Gastroesophageal sphincter (tissue), 4 donors: ENCODE measurements at regions not wholly inside any gene's neighbourhood (a gene's known extent, or its start where the extent isn't known, plus 50 kb on each side); places are given as distances from the start of the nearest gene placed in this dataset.
"Not testable (repeated sequence)": the region's sequence is repeated elsewhere in the genome, so short reads cannot be mapped to it uniquely, and the experiment has no call there.

Experiments used
- ATAC-seq: fragments of 150-250 bp; one replicate; pipeline ENCODE4 v1.9.1; 2016; ENCODE audit warnings: mild to moderate bottlenecking, moderate library complexity
- H3K27ac ChIP-seq, 4 donors: fragments of 200-600 bp; sonication (generic) in 3 of 4; 1 replicate in 3 of 4; 2 replicates in 1 of 4; pipeline ENCODE4 v1.5.1; 2016 to 2019
- H3K27me3 ChIP-seq: fragments of 200-600 bp; sonication (generic); one replicate; pipeline ENCODE4 v1.5.1; 2019
- H3K36me3 ChIP-seq, 2 donors: fragments of 200-600 bp; sonication (generic); one replicate each; pipeline ENCODE4 v1.5.1; 2019; ENCODE audit warnings: control low read depth in 1 of 2
- H3K4me1 ChIP-seq, 3 donors: fragments of 200-600 bp; sonication (generic); 1 replicate in 2 of 3; 2 replicates in 1 of 3; pipeline ENCODE4 v1.5.1; 2016 to 2019; ENCODE audit warnings: control low read depth in 2 of 3
- H3K4me3 ChIP-seq, 2 donors: fragments of 200-600 bp; sonication (generic); one replicate each; pipeline ENCODE4 v1.5.1; 2019; ENCODE audit warnings: mild to moderate bottlenecking in 1 of 2, moderate library complexity in 1 of 2
- H3K9me3 ChIP-seq, 3 donors: fragments of 200-600 bp; sonication (generic); one replicate each; pipeline ENCODE4 v1.5.1; 2017 to 2019; ENCODE audit warnings: control low read depth in 2 of 3
- EP300 ChIP-seq: sonication (generic); formaldehyde crosslinking; IDR thresholded peaks from one replicate; pipeline ENCODE4 v1.6.1; 2017; ENCODE audit warnings: antibody characterized with exemption, mild to moderate bottlenecking
- POLR2A ChIP-seq, 2 donors: fragments of 450-650 bp; IDR thresholded peaks; one replicate each; pipeline ENCODE4 v1.6.1; 2017; ENCODE audit warnings: antibody characterized with exemption in 2 of 2, mild to moderate bottlenecking in 2 of 2, moderate library complexity in 1 of 2
- POLR2AphosphoS5 ChIP-seq: sonication (generic); formaldehyde crosslinking; IDR thresholded peaks from one replicate; pipeline ENCODE4 v1.6.1; 2017; ENCODE audit warnings: antibody characterized with exemption
- whole genome bisulfite sequencing, 2 donors: methylation state at CpG; one replicate each; pipeline ENCODE4 v1.1.5; 2018; ENCODE audit warnings: low coverage in 1 of 2; 5-methylcytosine and 5-hydroxymethylcytosine counted together
- TF ChIP-seq, protein P1 (sequence below), 4 experiments: fragments of 200-600 bp in 2 of 4; fragments of 450-650 bp in 2 of 4; sonication (generic) in 1 of 4; IDR thresholded peaks; one replicate each; pipeline ENCODE4 v1.5.1; 2017 to 2019; ENCODE audit warnings: antibody characterized with exemption in 4 of 4, mild to moderate bottlenecking in 2 of 4, moderate library complexity in 2 of 4

DNA sequence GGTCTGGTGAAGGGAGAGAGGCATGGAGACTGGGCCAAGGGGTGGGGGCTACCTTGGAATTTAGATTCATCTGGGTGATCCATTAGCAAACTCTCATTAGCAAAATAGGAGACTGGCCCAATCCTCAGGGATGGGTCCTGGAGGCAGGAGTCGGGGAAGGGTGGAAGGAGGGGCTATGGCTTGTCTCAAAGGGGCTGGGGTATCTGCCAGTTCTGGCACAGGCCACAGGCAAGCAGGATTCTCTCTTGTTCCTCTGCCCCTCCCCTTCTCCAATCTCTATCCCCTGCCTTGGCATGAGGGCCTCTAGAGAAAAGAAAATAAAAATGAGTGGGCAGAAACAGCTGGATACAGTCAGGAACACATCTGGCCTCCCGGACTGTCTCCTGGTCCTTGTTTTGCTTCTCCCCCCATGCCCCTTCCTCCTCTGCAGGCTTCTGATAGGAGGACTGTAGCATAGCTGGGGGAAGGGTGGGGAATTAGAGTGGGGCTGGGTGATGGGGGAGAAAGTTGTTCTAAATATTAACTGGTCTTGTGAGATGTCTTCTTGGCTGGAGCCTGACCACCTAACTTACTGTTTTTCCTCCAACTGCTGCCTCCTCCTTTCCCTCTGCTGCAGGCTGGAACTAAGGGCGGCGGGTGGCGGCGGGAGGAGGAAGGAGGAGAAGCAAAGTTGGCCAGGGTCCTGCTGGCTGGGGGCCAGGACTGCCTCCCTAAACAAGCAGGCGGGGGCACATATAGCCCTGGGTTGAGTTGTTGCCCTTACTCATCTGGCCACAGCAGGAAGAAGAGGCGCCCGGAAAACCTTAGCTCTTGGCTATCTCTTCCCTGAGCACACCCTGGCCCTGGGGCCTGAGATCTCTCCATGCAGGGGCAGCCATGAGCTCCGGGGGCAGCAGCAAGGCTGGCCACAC, 53.3 kb upstream of the LAS1L start:
- Histone ChIP-seq H3K27me3 (no peaks in the 10 kb centered on the region), H3K9me3 (no peaks in the 10 kb centered on the region), H3K4me3 (peak overlapping the region; percentile 17 to 28), H3K27ac (peak overlapping the region in 3 of 4 donors; percentile 43 to 68 (median 49)), H3K36me3 (no peaks in the 10 kb centered on the region), H3K4me1 (peaks cover 0 to 11% (median 0%) of the 10 kb centered on the region in 3 donors)
- no peak for TF ChIP-seq EP300
- TF ChIP-seq POLR2AphosphoS5 = no peak
- TF ChIP-seq, protein P1, sequence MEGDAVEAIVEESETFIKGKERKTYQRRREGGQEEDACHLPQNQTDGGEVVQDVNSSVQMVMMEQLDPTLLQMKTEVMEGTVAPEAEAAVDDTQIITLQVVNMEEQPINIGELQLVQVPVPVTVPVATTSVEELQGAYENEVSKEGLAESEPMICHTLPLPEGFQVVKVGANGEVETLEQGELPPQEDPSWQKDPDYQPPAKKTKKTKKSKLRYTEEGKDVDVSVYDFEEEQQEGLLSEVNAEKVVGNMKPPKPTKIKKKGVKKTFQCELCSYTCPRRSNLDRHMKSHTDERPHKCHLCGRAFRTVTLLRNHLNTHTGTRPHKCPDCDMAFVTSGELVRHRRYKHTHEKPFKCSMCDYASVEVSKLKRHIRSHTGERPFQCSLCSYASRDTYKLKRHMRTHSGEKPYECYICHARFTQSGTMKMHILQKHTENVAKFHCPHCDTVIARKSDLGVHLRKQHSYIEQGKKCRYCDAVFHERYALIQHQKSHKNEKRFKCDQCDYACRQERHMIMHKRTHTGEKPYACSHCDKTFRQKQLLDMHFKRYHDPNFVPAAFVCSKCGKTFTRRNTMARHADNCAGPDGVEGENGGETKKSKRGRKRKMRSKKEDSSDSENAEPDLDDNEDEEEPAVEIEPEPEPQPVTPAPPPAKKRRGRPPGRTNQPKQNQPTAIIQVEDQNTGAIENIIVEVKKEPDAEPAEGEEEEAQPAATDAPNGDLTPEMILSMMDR (IDR thresholded peaks at IDR 0.05) = no peak
- no peak for TF ChIP-seq POLR2A (IDR thresholded peaks at IDR 0.05)
- ATAC-seq = peak; percentile 84
- WGBS, 2 donors = 10 to 20% methylated on average over 1 to 5 of the region's 10 CpGs

DNA sequence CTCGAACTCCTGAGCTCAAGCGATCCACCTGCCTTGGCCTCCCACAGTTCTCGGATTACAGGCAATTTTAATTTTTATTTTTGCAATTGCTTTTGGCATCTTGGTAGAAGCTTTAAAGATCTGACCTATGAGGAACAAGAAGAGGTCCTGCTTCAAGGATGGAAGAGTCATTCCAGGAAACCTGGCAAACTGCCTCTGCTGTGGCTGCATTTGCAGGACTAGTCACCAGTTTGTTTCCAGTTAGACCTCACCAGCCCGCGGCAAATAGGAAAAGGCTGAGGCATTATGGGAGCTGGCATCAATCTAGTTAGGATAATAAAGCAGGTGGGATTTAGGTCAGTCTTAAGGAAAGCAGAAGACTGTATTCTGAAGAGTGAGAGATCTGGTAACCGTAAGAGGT, 51.9 kb upstream of the LAS1L start:
- Histone ChIP-seq H3K9me3 (no peaks in the 10 kb centered on the region), H3K36me3 (no peaks in the 10 kb centered on the region), H3K4me3 (no peak overlapping the region), H3K27me3 (no peaks in the 10 kb centered on the region), H3K4me1 (peaks cover 0 to 11% (median 0%) of the 10 kb centered on the region in 3 donors), H3K27ac (no peak overlapping the region)
- ATAC-seq = no peak
- no peak for TF ChIP-seq POLR2A (IDR thresholded peaks at IDR 0.05)
- TF ChIP-seq EP300 = no peak
- TF ChIP-seq, protein P1 (IDR thresholded peaks at IDR 0.05) = no peak
- TF ChIP-seq POLR2AphosphoS5 = no peak
- 70 to 100% methylated on average over 1 to 2 of the region's 6 CpGs for WGBS, 2 donors

DNA sequence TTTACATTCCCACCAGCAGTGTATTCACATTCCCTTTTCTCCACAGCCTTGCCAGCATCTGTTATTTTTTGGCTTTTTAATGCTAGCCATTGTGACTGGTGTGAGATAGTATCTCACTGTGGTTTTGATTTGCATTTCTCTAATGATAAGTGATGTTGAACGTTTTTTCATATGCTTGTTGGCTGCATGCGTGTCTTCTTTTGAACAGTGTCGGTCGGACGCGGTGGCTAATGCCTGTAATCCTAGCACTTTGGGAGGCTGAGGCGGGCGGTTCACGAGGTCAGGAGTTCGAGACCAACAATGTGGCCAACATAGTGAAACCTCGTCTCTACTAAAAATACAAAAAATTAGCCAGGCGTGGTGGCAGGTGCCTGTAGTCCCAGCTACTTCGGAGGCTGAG, 50.6 kb upstream of the LAS1L start:
- H3K4me1 ChIP-seq = peaks cover 0 to 11% (median 0%) of the 10 kb centered on the region in 3 donors
- WGBS, 2 donors = 87 to 100% methylated on average over 1 to 7 of the region's 13 CpGs
- not testable (repeated sequence) for ATAC-seq, H3K4me3 ChIP-seq, H3K27me3 ChIP-seq, H3K9me3 ChIP-seq, H3K27ac ChIP-seq, H3K36me3 ChIP-seq
